Right lobe of liver (tissue), 4 donors: ENCODE measurements at regions not wholly inside any gene's neighbourhood (a gene's known extent, or its start where the extent isn't known, plus 50 kb on each side); places are given as distances from the start of the nearest gene placed in this dataset.

Source experiments
- POLR2A ChIP-seq: fragments of 450-650 bp; IDR thresholded peaks from one replicate; pipeline ENCODE4 v1.6.1; 2017; ENCODE audit warnings: antibody characterized with exemption, mild to moderate bottlenecking
- TF ChIP-seq, protein P1 (sequence below), 4 donors: fragments of 200-600 bp in 3 of 4; fragments of 450-650 bp in 1 of 4; IDR thresholded peaks; one replicate each; pipeline versions ENCODE4 v1.5.1 to v1.8.0; 2016 to 2022; ENCODE audit warnings: antibody characterized with exemption in 4 of 4, mild to moderate bottlenecking in 2 of 4
- donor health status: DM: no; HTN: no; CAD: no.
- donor health status: DM: no; HTN: no; CAD: no.
- donor health status: DM: no; HTN: yes; CAD: no.

DNA sequence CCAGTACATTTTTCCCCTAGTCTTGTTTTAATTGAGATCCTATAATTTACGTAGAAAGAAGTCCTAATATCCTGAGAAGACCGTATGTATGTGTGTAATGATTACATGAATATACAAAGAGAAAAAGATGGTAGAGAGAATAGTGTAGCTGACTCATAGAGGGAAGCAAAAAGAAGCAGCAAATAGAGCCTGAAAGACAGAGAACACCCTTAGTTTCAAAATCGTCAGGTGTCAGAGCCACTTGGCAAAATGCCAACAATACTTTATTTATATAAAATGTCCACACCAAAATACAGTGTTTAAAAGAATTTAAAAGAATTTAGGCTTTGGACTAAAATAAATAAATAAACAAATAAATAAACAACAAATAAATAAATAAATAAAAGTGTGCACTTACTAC is 1414.1 kb upstream of the EYS start:
- TF ChIP-seq, protein P1, sequence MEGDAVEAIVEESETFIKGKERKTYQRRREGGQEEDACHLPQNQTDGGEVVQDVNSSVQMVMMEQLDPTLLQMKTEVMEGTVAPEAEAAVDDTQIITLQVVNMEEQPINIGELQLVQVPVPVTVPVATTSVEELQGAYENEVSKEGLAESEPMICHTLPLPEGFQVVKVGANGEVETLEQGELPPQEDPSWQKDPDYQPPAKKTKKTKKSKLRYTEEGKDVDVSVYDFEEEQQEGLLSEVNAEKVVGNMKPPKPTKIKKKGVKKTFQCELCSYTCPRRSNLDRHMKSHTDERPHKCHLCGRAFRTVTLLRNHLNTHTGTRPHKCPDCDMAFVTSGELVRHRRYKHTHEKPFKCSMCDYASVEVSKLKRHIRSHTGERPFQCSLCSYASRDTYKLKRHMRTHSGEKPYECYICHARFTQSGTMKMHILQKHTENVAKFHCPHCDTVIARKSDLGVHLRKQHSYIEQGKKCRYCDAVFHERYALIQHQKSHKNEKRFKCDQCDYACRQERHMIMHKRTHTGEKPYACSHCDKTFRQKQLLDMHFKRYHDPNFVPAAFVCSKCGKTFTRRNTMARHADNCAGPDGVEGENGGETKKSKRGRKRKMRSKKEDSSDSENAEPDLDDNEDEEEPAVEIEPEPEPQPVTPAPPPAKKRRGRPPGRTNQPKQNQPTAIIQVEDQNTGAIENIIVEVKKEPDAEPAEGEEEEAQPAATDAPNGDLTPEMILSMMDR (IDR thresholded peaks at IDR 0.05): no peak
- no peak for TF ChIP-seq POLR2A
